Cardiac fibroblast (primary cell): ENCODE measurements at regions not wholly inside any gene's neighbourhood (a gene's known extent, or its start where the extent isn't known, plus 50 kb on each side); places are given as distances from the start of the nearest gene placed in this dataset.

Experiments used
- DNase-seq, 2 donors: peaks; one replicate each; pipeline versions ENCODE4 v3.0.0 to v3.0.0-alpha.2; 2010; ENCODE audit warnings: low read depth in 2 of 2
- H3K4me3 ChIP-seq, 2 donors: replicated peaks in 1 of 2; 1 replicate in 1 of 2; 2 replicates in 1 of 2; pipeline ENCODE4 v1.5.1; 2011; ENCODE audit warnings: low read depth in 2 of 2, low read length in 2 of 2, mild to moderate bottlenecking in 2 of 2, moderate library complexity in 1 of 2
- TF ChIP-seq, protein P1 (sequence below): IDR thresholded peaks from one replicate; pipeline ENCODE4 v1.5.1; 2011; ENCODE audit warnings: low read depth, mild to moderate bottlenecking, low read length, inconsistent platforms

DNA sequence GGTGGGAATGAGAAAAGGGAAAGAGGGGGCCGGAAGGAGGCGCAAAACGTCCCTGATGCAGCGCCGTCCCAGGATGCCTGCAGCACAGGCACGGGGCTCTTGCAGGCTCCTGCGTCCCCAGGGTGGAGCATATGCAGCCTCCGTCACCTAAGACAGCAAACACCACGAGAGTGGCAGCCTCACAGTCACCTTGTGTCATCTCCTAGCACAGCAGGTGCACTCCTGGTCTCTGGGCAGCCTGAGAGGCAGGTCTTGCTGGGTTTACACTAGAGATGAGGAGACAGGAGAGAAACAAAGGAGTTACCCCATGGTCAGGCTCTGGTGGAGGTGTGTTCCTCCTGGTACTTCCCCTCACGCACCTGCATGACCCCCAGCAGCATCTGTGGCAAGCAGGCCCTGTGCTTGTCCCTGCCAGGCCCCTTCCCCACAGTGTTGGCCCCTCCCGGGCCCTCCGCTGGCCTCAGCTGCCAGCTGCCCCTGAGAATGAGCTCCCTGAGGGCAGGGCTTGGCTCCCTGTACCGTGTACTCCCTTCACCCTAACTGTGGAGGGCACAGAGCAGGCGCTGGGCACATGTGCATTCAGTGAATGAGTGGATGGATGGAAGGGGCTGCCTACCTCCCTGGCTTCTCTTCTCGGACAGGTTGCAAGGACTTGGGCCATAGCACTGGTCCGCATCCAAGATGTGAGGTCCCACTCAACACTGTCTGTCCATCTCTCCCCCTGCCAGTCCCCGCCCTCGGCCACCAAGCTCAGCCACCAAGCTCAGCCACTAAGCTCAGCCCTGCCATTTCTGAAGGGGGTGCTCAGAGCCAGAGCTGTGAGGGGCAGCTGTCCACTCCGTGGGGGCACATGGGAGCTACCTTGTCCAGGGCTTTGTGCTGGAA lies 988.6 kb downstream of the BRD1 start:
- no peak for DNase-seq
- H3K4me3 ChIP-seq: no peak overlapping the region

DNA sequence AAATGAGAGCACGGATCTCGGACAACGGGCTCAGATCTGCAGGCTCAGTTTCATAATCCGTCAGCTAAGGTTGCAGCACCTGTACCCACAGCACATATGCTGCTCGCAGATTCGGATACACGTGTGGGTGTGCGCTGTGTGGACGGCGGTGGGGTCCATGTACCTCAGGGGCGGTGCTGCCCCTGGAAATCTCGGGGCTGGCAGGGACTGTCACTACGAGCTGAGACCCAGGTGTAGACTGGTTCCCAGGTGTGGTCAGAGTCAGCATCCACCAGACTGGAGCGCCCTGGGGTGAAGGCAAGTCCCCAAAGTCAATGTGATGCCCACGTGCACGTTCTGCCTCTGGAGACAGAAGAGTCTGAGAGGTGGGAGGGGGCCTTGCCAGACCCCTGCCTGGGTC lies 989.3 kb downstream of the BRD1 start:
- TF ChIP-seq, protein P1, sequence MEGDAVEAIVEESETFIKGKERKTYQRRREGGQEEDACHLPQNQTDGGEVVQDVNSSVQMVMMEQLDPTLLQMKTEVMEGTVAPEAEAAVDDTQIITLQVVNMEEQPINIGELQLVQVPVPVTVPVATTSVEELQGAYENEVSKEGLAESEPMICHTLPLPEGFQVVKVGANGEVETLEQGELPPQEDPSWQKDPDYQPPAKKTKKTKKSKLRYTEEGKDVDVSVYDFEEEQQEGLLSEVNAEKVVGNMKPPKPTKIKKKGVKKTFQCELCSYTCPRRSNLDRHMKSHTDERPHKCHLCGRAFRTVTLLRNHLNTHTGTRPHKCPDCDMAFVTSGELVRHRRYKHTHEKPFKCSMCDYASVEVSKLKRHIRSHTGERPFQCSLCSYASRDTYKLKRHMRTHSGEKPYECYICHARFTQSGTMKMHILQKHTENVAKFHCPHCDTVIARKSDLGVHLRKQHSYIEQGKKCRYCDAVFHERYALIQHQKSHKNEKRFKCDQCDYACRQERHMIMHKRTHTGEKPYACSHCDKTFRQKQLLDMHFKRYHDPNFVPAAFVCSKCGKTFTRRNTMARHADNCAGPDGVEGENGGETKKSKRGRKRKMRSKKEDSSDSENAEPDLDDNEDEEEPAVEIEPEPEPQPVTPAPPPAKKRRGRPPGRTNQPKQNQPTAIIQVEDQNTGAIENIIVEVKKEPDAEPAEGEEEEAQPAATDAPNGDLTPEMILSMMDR: no peak
- no peak for DNase-seq
- no peak overlapping the region for H3K4me3 ChIP-seq

More for the DNA sequence above, 988.6 kb downstream of the BRD1 start:
- TF ChIP-seq, protein P1: no peak

DNA sequence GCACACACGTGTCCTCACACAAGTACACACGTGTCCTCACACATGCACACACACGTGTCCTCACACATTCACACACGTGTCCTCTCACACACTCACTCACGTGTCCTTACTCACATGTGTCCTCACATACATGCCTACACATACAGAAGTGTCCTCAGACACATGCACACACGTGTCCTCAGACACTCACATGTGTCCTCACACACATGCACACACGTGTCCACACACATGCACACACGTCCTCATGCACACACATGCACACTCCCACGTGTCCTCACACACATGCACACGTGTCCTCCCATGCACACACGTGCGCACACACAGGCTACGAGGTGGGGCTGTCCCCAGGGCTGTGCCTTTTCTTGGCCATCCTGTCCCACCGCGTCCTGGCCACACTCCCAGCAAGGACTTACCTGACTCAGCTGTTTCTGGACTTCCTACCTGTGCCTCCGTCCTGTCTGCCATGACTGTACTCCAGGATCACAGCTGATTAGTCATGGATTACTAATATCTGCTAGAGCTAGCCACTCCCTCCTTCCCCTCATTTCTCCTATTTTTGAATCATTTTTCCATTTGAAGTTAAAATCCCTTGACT lies 990.2 kb downstream of the BRD1 start:
- no peak overlapping the region for H3K4me3 ChIP-seq
- TF ChIP-seq, protein P1: no peak
- DNase-seq: no peak

DNA sequence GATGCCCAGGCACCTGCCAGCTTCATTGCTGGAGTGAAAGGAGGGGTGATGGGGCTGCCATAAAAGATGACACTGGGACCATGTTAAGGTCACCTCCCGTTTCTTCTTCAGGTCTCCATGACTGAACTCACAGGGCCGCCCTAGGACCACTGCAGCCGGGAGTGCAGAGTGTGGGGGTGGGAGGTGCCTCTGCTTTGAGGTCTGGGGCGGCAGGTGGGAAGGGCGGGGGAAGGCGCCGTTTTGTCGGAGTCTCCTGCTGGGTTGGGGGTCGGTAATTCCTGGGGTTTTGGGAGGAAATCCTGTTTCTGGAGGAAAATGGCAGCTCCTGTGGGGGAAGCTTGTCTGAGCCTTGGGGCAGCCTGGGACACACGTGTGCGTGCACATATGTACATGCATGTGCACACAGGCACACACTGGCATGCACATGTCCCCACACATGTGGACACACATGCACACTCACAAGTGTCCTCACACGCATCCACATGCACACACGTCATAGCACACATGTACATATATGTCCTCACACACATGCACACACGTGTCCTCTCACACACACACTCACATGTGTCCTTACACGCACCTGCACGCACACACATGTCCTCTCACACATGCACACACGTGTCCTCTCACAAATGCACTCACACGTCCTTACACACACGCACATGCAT lies 990.9 kb downstream of the BRD1 start:
- DNase-seq: no peak
- H3K4me3 ChIP-seq: no peak overlapping the region
- TF ChIP-seq, protein P1: no peak

DNA sequence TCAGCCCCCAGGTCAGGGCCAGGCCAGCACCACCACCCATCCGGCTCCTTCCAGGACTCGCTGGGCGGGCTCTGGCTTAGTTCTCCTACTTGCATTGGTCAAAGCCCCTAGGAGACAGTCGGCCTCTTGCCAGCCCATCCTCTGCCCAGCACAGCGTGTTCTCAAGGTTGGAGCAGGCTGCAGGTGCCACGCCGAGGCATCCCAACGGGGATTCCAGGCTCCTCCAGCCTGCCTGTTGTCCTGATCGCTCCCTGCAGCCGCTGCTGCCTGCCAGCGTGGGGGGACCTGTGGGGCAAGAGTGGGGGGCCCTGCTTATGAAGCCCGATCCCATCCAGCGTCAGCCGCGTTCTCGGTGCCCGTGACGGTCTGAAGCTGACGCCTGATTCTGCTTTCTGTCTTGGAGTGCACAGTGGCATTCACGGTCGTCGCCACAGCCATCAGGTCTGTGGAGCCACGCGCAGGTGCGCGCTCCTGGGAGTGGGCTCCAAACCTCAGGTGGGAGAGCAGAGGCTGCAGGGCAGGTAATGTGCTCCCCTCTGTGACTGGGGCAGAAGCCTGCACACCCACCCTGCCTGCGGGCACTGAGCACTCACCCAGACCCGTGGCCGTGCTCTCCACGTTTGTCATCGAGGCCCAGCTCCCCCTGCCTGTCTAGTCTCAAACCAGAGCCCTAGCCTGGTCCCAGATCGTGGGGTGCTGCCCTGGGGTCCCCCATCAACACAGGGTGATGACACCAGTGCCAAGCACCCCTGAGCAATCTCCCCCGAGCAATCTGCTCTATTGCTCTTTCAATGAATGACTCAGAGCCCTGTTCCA lies 991.6 kb downstream of the BRD1 start:
- TF ChIP-seq, protein P1: no peak
- H3K4me3 ChIP-seq: no peak overlapping the region
- DNase-seq: no peak

DNA sequence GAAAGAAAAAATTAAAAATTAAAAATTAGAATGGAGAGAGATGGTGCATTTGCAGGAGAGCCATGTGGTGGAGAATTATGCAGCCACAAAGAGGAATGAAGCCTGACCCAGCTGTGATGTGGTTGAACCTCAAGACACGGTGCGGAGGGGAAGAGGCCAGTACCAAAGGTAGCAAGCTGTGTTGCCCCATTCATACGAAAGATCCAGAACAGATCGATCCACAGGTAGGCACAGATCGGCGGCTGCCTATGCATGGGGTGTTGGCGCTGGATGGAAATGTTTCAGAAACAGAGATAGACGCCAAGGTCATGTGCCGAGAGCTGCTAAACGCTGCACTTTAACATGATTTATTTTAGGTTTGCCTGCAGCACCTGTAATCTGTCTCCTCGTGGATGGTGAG lies 992.3 kb downstream of the BRD1 start:
- DNase-seq: no peak
- H3K4me3 ChIP-seq: no peak overlapping the region
- TF ChIP-seq, protein P1: no peak
